ENCODE measurements at regions not wholly inside any gene's neighbourhood (a gene's known extent, or its start where the extent isn't known, plus 50 kb on each side); places are given as distances from the start of the nearest gene placed in this dataset.

- Histone ChIP-seq H3K9me3 (peaks cover 0 to 15% of the 10 kb centered on the region in 2 donors), H3K4me1 (no peaks in the 10 kb centered on the region), H3K27me3 (no peaks in the 10 kb centered on the region), H3K4me3 (no peak overlapping the region), H3K36me3 (no peaks in the 10 kb centered on the region), H3K27ac (no peak overlapping the region)
- DNase-seq (ENCODE audit: low spot score in 2 of 2) = no peak
- intact Hi-C loops (cut with DNase I) = no loop called here
- no peak for TF ChIP-seq CTCF (IDR thresholded peaks at IDR 0.05)
Measured at GRCh38 chr6:168819546-168819945, 378.6 kb downstream of the SMOC2 start.

DNA sequence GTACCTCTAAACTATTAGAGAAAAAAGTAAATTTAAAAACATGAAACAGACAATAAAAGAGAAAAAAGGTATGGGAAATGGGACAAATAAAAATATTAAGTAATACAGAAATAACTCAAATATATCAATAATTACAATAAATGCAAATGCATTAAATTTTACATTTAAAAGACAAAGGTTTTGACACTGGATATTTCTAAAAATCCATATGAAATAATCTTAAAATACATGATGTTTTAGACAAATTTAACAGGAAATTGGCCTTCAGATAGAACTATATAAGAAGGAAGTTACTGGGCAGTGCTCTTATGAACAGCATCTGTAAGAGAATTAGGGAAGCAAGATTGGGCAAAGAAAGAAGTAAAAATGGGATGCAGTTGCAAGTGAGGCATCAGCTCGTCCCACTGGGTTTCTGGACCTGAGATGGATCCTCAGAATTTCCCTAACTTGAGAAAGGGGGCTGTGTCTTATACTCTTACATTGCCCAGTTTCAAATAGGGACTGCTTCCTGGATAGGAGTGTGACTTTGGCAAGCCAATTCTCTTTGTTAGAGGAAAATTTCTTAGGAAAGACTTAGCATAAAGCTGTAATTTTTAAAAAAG lies 376.7 kb downstream of the SMOC2 start:
- H3K27me3 ChIP-seq = no peaks in the 10 kb centered on the region
- H3K27ac ChIP-seq = no peak overlapping the region
- no peaks in the 10 kb centered on the region for H3K4me1 ChIP-seq
- no peak overlapping the region for H3K4me3 ChIP-seq
- H3K36me3 ChIP-seq = no peaks in the 10 kb centered on the region
- H3K9me3 ChIP-seq = peaks cover 0 to 15% of the 10 kb centered on the region in 2 donors
- no peak for TF ChIP-seq CTCF (IDR thresholded peaks at IDR 0.05)
- intact Hi-C loops (cut with DNase I) = no loop called here
- DNase-seq (ENCODE audit: low spot score in 2 of 2) = no peak

- intact Hi-C loops (cut with DNase I) = no loop called here
- TF ChIP-seq CTCF (IDR thresholded peaks at IDR 0.05) = no peak
- no peak overlapping the region for H3K4me3 ChIP-seq
- peaks cover 0 to 15% of the 10 kb centered on the region in 2 donors for H3K9me3 ChIP-seq
- no peak for DNase-seq (ENCODE audit: low spot score in 2 of 2)
- H3K36me3 ChIP-seq = no peaks in the 10 kb centered on the region
- no peaks in the 10 kb centered on the region for H3K4me1 ChIP-seq
- H3K27ac ChIP-seq = no peak overlapping the region
- H3K27me3 ChIP-seq = no peaks in the 10 kb centered on the region
Measured at GRCh38 chr6:168815229-168815628, 374.2 kb downstream of the SMOC2 start.

DNA sequence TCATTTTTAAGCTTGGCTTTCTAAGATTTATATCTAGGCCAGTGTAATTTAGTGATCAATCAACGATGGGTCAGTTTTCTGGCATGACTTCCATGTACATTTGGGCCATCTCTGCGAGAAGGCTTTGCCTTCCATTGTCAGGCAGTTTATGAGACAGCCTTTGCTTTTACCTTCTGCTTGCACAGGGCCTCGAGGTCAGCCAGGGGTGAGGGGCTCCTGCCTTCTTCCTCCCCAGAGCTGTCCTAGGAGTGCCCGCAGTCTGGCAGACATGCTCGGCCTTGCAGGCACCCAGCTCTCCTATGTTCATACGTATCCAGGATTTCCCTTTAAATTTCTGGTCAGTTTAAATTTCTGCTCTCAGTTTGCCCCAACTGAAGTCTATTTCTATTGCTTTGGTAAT lies 367.2 kb downstream of the SMOC2 start:
- Histone ChIP-seq H3K36me3 (no peaks in the 10 kb centered on the region), H3K9me3 (no peaks in the 10 kb centered on the region), H3K27ac (no peak overlapping the region), H3K27me3 (no peaks in the 10 kb centered on the region), H3K4me3 (no peak overlapping the region), H3K4me1 (no peaks in the 10 kb centered on the region)
- intact Hi-C loops (cut with DNase I) = no loop called here
- DNase-seq (ENCODE audit: low spot score in 2 of 2) = no peak
- TF ChIP-seq CTCF (IDR thresholded peaks at IDR 0.05) = no peak

DNA sequence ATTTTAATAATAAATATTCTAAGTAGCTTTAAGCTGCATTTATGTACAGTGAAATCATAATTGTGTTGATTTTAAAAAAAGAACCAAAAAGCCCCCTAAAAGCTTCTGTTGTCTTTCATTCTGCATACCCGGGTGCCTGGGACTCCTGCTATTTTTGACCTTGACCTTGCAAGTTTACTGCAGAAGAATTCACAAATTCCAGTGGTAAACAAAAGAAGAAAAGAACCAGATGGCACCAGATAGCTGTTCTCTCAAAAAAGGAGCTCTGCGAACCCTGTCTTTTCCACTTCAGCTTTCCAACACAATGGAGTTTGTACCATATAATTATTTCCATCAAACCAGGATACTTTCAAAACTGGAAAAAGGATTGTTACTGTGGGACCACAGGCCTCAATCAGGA lies 363.3 kb downstream of the SMOC2 start:
- no peaks in the 10 kb centered on the region for H3K27me3 ChIP-seq
- no peaks in the 10 kb centered on the region for H3K36me3 ChIP-seq
- no peak overlapping the region for H3K4me3 ChIP-seq
- no peak for DNase-seq (ENCODE audit: low spot score in 2 of 2)
- H3K9me3 ChIP-seq = no peaks in the 10 kb centered on the region
- H3K4me1 ChIP-seq = no peaks in the 10 kb centered on the region
- H3K27ac ChIP-seq = no peak overlapping the region
- intact Hi-C loops (cut with DNase I) = no loop called here
- no peak for TF ChIP-seq CTCF (IDR thresholded peaks at IDR 0.05)

- no peaks in the 10 kb centered on the region for H3K9me3 ChIP-seq
- H3K4me3 ChIP-seq = no peak overlapping the region
- DNase-seq (ENCODE audit: low spot score in 2 of 2) = no peak
- TF ChIP-seq CTCF (IDR thresholded peaks at IDR 0.05) = no peak
- intact Hi-C loops (cut with DNase I) = no loop called here
- H3K27me3 ChIP-seq = no peaks in the 10 kb centered on the region
- H3K4me1 ChIP-seq = no peaks in the 10 kb centered on the region
- no peak overlapping the region for H3K27ac ChIP-seq
- H3K36me3 ChIP-seq = no peaks in the 10 kb centered on the region
Measured at GRCh38 chr6:168803874-168804273, 362.9 kb downstream of the SMOC2 start.

Measured in ascending aorta (tissue), 2 donors.